ENCODE measurements at regions not wholly inside any gene's neighbourhood (a gene's known extent, or its start where the extent isn't known, plus 50 kb on each side); places are given as distances from the start of the nearest gene placed in this dataset.
"Not testable (repeated sequence)": the region's sequence is repeated elsewhere in the genome, so short reads cannot be mapped to it uniquely, and the experiment has no call there.

DNA sequence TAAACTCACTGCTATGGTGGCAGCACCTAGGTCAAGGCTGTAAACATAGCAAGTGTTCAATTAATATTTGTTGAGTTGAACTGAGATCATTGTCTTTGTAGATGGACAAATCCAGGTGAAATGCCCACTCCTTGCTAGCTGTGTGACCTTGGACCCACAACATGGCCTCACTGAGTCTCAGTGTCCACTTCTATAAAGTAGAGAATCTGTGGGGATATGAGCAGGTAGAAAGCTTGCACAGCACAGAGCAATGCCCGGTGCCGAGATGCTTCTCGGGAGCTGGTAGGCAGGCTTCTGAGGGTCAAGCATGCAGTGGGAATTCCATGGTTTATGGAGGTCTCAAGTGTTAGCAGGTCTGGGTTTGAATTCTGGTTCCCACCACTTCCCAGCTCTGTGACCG is 97.9 kb upstream of the SYT13 start:
- no peak for DNase-seq

DNA sequence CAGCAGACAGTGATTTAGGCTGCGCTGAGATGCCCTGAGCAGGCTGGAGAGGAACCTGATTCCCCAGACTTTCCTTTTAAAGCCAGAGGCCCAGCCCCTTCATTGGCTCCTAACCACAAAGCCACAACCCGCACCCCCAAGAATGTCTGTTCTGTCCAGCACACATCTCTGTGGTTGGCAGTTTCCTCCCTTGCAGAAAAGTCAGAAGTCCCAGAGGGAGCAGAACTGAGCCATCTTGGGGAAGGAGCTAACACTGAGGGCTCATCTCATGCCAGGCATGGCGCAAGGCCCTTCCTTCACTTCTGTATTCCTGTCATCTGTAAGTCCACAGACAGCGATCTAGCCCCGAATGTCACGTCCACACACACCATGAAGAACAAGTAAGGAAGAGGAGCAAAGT is 97.1 kb upstream of the SYT13 start:
- DNase-seq = no peak

DNA sequence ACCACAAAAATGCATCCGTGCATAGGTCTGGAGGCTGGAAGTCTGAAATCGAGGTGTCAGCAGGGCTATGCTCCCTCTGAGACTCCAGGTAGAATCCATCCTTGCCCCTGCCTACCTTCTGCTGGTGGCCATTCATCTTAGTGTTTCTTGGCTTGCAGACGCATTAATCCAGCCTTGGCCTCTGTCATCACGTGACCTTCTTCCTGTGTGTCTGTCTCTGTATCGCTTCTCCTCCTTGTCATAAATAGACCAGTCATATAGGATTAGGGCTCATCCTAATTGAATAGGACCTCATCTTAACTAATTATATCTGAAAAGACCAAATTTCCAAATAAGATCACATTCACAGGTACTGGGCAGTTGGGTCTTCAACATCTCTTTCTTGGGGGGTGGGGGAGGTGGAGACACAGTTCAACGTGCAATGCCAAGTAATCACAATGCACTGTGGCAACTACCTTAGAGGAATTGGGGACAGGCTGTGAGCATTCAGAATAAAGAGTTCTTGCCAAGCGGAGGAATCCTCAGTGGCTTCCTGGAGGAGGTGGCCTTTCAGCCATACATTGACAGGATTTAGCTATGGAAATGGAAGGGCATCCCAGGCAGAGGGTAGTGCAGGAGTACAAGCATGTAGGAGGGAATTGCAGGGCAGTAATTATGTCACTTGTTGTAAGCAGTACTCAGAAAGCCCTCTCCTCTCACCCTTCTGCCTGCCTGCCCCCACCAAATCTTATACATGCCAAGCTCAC is 96.2 kb upstream of the SYT13 start:
- no peak for DNase-seq

DNA sequence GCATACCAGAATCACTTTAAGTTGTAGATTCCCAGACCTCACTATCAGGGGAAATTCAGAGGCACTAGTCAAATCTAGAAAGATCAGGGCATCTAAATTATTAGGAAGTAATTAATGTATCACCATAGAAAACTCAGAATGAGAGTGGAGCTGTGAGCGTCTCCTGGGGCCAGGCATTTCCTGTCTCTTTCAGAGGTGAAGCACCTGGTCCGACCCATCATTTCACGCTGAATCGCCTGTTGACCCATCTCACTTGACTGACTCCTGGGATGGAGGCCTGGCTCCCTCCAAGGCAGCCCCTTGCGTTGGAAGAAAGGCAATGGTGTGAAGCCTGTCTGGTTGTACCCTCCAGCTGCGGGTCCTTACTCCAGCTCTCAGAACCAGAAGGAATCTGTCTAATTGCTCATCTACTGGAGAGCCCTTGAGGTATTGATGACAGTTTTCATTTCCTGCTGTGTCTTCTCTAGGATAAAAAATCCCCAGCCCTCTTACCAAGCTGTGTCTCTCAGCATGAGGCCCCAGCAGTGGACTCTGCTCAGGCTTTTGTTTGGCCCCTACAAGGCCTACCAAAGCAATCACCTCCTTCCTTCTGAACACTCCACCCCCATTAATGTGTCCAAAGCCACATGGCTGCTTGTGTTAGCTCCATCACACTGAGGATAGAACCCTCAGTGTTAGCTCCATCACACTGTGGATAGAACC is 93.2 kb upstream of the SYT13 start:
- DNase-seq = no peak

DNA sequence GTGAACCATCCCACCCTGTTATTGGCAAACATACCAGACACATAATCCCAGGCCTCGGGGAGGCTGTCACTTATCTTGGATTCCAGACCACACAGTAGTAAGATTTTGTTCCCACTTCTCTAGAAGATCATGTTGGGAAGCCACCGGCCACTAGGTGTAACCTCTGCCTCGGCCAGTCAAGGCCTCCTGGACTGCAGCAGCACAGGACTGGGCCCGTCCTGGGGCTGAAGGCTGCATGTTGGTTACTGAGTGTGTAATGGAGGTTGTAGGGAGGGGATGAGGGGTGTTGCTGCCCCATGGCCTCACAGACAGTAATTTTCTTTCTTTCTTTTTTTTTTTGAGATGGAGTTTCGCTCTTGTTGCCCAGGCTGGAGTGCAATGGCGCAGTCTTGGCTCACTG is 92.4 kb upstream of the SYT13 start:
- no peak for DNase-seq

DNA sequence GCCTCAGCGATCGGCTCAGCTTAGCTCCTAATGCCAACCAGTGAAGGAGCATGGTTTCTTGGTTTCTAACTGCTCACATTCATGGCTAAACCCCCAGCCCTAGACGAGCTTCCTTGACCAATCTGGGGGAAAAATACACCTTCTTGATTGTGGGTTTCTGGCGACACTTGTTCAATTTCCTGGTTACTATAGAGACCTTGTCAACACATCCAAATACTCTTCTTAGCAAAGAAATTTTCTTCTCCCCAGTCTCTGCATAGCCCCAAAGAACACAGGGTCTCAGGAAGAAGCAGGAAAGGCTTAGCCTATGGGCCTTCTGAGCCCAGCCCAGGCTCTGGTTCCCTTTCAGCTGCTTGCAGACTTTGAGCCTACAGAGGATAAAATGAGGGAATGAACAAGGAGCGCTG is 88.5 kb upstream of the SYT13 start:
- no peak for DNase-seq

DNA sequence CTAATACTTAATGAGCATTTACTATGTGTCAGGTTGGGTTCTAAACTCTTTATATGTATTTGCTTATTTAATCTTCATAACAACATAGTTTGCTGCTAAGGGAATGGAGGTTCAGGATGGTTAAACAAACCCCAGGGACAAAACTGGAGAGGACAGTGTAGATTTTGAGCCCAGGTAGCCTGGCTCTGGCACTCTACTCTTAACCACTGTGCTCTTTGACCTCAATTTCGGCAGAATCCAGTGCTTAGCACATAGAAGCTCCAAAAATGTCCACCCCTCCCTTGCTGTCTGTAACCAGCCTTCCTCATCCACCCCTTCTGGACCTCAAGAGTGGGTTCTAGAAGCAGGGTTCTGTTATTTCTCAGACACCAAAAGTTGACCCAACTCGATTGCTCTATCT is 88.0 kb upstream of the SYT13 start:
- DNase-seq = no peak

DNA sequence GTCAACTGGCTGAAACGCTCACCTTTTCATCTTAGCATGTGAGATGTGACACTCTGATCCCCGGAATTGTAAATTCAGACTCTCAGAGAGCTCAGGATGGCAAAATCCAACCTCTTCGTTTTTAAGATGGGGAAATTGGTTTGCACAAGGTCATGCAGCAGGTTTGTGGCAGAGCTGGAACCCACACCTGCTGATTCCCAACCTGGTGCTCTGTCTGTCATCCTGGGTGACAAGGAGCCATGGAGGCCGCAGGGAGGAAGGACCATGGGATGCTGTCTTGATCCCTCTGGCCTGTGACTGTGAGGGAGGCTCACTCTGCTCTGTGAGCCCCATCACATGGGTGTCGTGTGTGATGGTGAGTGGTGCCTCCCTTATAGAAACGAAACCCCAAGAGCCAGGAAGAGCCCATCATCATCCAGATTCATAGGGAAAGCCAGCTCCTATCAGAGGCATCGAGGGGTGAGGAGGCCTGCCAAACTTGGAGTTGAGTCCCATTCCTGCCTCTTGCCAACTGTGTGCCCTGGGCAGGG is 87.4 kb upstream of the SYT13 start:
- DNase-seq = no peak

DNA sequence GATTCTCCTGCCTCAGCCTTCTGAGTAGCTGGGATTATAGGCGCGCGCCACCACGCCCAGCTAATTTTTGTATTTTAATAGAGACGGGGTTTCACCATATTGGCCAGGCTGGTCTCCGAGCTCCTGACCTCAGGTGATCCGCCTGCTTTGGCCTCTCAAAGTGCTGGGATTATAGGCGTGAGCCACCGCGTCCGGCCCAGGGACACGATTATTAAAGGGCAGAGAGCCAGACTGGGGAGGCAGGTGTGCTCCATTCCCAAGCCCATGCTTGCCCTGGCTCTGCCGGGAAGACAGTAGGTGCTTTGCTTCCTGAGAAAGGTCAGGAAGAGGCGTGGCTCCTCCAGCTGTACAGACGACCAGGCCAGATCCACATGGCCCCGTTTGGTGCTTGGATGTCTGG is 86.3 kb upstream of the SYT13 start:
- DNase-seq = not testable (repeated sequence)

DNA sequence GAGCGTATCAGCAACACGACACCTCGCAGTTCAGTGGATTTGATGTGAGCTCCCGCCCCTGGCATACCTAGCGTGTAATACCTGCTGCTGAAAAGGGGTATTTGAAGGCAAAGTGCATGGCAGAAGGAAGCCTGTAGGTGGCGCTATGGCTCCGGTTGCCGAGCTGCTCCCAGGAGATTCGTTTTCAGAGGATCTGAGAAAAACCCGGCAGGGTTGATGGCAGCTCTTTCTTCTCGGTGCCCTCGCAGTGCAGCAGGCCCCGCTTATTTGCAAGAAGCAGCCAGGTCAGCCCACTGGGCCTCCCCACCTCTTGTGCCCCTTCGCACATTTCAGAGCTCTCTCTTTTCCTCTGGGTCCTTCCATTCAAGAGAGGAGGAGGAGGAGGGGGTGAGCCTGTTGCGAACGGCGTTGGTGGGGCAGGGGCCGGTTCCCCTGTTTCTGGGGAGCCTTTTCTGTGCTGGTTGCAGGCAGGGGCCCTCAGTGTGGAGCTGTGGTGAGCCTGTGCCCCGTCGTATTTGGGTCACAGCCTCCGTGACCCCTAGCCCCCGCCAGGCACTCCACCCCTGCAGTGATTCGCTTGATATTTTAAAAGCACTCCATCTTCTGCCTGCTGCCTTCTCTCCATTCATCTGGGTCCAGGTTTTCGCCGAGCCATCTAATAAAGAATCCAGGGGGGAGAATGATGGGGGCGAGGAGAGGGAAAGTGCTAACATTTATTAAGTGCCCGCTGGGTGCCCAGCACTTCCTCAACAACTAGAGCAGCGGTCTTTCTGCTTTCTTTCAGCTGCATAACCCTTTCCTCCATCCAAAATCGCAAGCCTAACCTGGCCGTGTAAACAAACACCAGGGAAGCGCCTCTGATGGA is 85.3 kb upstream of the SYT13 start:
- DNase-seq = peak; percentile 41

DNA sequence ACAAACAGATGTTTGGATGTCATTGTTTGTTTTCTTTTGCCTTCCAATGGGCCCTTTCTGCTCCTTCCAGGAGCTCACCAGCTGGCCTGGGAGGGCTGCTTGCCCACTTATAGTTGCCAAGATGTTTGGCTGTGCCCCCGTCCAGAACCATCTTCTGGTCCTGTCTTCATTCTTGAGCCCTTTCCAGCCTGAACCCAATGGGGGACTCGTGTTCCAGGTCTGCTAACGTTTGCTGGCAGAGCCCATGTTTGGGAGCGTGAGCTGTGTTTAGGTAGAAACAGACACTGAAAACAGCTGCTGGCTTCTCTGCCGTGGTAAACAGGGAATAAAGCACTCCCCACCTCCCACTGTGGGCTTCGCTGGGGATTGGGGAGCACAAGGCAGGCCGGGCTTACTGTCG is 83.2 kb upstream of the SYT13 start:
- no peak for DNase-seq

DNA sequence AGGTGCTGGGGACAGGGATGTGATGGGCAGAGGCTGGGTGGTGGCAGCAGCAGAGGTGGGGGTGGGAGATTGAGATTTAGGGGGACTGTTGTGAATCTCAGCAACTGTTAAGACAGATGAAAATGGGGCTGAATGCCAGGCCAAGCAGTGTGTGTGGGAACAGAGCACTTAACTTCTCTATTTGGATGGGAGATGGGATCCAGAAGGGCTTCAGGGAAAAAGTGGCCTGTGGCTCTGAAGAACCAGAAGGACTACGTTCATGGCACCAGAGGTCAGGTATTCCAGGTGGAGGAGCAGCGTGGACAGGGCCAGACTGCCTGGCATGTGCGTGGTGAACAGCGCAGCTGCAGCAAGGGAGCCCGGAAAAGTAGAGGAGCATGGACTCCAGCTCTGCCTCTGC is 82.6 kb upstream of the SYT13 start:
- DNase-seq = no peak

DNA sequence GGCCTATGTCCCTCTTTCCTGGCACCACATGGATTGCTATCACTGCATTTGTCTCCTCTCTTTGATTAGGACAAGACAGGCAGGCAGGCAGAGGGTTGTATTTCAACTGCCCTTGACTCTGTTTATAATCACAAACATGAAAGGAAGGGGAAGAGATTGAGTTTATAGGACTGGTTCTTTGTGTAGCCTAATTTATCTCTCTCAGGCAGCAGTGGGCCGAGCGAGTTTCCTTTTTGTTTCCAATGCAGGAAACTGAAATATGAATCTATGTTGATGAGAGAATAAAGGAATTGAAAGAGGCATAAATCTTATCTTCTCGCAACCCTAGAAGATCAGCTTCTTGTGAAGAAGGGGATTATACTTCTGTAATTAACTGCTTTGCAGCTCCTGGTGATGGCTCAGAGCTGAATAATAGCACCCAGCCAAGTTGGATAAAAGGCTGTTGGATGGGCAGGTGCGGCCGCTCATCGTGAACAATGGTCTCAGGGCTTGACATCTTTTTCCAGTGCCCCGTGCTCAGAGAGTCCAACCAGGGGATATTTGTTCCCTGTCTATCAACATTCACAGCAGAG is 80.6 kb upstream of the SYT13 start:
- DNase-seq = no peak

DNA sequence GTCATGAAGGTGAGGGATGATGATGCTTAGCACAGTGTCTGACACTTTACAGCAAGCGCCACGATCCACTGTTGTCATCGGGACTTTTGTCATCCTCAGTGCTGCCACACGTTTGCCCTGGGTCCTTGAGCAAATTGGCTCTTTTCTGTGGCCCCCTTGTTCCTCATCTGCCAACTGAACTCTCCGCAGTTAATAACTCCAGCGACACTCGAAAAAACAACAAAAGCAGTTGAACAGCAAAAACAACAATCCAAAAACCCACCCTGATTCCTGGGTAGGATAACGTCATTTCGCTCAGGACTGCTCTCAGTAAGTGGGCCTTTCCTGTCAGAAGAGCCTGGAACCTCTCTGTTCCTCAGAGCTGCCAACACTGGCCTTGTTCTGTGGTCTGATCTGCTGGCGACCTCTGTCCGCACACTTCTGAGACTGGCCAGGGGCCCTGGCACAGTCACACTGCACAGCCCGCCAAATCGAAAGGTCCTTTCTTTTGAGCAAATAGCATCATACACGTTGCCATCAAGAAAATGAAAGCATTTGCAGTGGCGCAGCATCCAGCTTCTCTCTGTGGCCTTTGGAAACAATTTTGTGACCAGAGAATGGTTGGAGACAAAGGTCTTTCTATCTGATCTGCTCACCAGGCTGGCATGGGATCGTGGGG is 79.9 kb upstream of the SYT13 start:
- no peak for DNase-seq

DNA sequence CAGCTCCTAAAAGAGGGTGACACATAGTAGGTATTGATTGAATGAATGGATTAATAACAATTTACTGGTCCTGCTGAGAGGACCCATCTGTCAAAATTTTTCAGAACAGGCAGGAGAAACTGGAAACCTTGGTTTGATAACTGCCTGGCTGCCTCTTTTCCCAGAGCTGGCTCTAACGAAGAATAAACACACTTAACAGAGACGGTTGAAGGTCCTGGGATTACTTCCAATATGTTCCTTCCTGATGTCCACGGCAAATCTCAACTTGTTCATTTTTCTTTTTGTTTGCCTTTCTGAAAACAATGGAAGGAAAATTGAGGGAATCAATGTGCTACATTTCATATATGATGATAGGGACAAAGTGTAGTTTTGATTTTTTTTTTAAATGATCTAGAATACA is 76.5 kb upstream of the SYT13 start:
- no peak for DNase-seq

DNA sequence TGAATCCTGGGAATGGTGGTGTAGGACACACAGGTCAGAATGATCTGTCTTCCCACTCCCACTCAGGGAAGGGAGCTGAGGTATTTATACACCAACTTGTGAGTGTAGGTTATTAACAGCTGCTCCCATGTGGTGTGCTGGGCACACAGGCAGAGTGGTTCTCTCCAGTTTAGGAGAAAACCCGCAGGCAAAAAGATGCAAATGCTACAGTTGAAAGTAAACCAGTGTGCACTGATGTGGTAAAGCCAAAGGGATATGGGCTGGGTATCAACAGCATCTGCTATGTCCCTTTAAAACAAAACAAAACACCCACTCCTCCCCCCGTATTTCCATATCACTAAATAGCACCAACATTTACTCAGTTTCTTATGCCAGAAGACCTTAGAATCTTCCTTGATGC is 75.4 kb upstream of the SYT13 start:
- DNase-seq = no peak

DNA sequence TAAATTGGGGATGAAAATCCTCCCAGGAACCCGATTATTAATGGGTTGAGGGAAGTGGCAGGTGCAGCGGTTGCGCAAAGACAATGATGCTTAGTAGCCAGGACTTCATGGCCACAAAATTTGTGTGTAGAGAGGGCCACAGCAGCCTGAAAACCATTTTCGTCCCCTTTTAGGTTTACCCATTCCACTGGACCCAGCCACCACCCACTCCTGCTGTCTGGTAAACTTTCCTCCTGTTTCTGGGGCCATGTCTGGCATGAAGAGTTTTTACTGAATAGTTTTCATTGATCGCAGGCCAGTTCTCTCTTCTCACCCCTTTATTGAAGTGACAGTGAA is 69.5 kb upstream of the SYT13 start:
- no peak for DNase-seq

DNA sequence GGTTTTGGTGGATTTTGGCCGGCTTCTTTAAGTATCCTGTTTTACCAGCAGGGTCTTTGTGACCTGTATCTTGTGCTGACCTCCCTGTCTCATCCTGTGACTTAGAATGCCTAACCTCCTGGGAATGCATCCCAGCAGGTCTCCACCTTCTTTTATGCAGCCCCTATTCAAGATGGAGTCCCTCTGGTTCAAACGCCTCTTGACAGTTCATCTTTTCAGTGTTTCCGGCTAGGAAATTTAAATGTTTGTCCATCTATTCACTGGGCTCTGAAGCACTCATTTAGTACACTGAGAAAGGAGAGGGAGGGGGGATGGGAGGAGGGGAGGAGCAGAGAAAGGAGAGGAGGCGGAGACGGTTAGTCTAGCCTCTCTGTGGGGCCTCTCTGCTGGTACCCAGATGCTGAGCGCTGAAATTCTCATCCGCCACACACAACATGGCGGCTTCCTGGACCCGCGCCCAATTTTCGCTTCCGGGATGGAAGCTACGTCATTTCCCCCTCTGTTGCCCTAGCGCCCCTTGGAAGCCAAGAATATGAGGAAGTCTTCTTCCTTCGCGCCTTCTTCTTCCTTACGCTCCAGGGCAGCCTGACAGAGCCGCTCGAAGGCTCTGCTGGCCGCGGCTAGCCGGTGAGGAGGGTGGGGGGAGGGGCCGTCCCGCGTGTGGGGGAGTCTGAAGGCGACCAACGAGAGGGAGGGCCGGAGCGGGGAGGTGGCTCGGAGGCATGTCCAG is 69.0 kb upstream of the SYT13 start:
- peak; percentile 89 for DNase-seq

DNA sequence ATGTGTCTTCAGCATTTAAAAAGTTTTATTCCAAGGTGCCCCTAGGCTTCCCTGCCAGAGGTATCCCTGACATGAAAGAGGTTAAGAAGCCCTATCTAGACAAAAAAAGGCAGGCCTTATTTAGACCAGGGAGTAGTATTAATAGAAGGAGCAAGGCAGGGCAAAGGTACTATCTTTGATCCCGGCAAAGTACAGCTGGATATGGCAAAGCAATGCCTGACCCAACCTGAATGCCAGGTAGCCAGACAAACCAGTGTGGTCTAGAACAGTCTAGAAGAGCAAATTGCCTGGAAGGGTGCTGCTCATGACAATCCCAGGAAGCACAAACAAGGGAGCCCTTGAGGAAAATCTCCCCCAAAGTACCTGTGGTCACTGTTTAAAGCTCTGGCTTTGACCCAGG is 62.6 kb upstream of the SYT13 start:
- no peak for DNase-seq

DNA sequence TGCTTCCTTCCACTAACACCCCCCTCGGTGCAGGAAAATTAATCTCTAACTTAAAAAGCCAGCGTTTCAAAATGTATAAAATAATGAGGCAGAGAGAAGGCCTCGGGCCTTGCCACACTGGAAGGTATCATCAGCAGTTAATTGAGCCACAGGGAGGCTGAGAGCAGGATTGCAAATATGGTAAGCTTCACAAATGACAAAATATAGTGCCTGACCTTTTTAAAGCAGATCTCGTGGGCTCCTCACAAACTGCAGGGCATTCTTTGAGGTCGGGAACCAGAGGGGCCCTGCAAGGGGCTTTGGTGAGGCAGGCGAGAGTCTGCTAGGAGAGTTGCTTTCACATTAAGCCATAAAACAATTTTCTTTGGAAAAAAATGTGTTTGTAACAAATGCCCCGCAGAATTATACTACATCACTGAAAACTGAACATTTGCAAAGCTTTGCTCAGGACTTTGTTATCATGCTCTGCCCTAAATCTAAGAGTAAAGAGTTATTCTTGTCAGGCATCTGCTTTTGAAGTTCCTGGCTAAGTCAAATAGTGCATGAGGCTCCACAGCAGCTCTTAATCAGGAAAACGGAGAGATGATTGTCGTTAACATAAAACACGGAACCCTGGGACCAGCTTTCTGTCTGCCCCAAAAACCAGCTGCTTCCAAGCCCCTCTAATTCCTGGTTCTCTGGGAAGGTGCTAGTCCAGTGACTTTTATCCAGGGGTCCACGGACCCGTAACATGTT is 61.4 kb upstream of the SYT13 start:
- no peak for DNase-seq

DNA sequence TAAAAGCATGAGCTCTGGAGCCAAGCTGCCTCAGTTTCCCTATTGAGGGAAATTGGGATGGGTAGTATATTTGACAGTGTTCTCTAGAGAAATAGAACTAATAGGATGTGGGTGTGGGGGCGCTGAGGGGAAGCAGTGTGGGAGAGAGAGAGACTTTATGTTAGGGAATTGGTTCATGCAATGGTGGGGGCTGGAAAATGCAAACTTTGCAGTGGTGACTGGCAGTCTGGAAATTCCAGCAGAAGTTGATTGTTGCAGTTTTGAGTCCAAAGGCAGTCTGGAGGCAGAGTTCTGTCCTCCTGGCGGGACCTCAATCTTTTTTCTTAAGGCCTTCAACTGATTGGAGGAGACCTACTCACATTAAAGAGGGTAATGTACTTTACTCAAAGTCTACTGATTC is 59.4 kb upstream of the SYT13 start:
- DNase-seq = no peak

All from hindlimb muscle (tissue), 1 donor.